K562 (cell line): ENCODE measurements at regions not wholly inside any gene's neighbourhood (a gene's known extent, or its start where the extent isn't known, plus 50 kb on each side); places are given as distances from the start of the nearest gene placed in this dataset.

Experiments used
- ATAC-seq: fragments of 200-7000 bp; cut with Tn5 transposase; 3 replicates; pipeline ENCODE4 v1.9.1; 2020; ENCODE audit warnings: moderate library complexity
- BruUV-seq: library from RNA; stranded (reverse); fragments of 400-500 nt; replicated peaks from 2 replicates; lab custom pipeline; 2021; lab: Mats Ljungman, UMichigan
- CTCF ChIA-PET: fragments of 300-600 bp; formaldehyde crosslinking; extraction: SDS; loops from one replicate; lab custom pipeline; 2021; ENCODE audit warnings: low intra/inter-chr PET ratio; lab: Yijun Ruan, JAX
- POLR2A ChIA-PET: fragments of 300-600, 350-650 bp; sonication (Branson Sonifier 250); formaldehyde crosslinking; extraction: SDS; loops from one replicate; lab custom pipeline; 2021; ENCODE audit warnings: antibody characterized with exemption, inconsistent platforms; lab: Yijun Ruan, JAX
- DNase-seq, 4 experiments: peaks; one replicate each; pipeline versions ENCODE4 v3.0.0 to v3.0.0-alpha.2; 2011 to 2018; ENCODE audit warnings: low spot score in 3 of 4, mixed read lengths in 3 of 4; ENCODE audit errors: extremely low read depth in 1 of 4
- FAIRE-seq: peaks from 2 replicates; lab custom pipeline; 2011; peaks lifted over from hg19 to GRCh38; lab: Jason Lieb, UNC
- H2AFZ ChIP-seq: 2 replicates; pipeline ENCODE4 v1.6.0; 2011; ENCODE audit warnings: low read depth, low read length, control low read depth, inconsistent platforms
- H3K27ac ChIP-seq: fragments of 200-600 bp; 3 replicates; pipeline ENCODE4 v1.8.0; 2011; ENCODE audit warnings: low read depth, mild to moderate bottlenecking, control low read depth, inconsistent platforms, low read length, moderate library complexity, mixed read lengths; ENCODE audit errors: extremely low read depth
- H3K27me3 ChIP-seq, 2 experiments: fragments of 300-600 bp in 1 of 2; 2 replicates in 1 of 2; 3 replicates in 1 of 2; pipeline versions ENCODE4 v1.6.0 to v1.8.0; 2011; ENCODE audit warnings: inconsistent platforms in 2 of 2, low read length in 2 of 2, mild to moderate bottlenecking in 1 of 2, mixed read lengths in 1 of 2, moderate library complexity in 1 of 2; ENCODE audit not compliant: control insufficient read depth in 2 of 2, insufficient read depth in 2 of 2
- H3K36me3 ChIP-seq: fragments of 300-600 bp; 3 replicates; pipeline ENCODE4 v1.8.0; 2011; ENCODE audit warnings: mild to moderate bottlenecking, low read length, inconsistent platforms; ENCODE audit not compliant: control insufficient read depth, insufficient read depth
- H3K4me1 ChIP-seq, 2 experiments: fragments of 200-600 bp in 1 of 2; replicated peaks in 1 of 2; 2 replicates in 1 of 2; 3 replicates in 1 of 2; pipeline versions ENCODE4 v1.5.1 to v1.8.0; 2011; ENCODE audit warnings: inconsistent platforms in 2 of 2, low read length in 2 of 2, mild to moderate bottlenecking in 1 of 2, mixed read lengths in 1 of 2, moderate library complexity in 1 of 2; ENCODE audit not compliant: control insufficient read depth in 2 of 2, insufficient read depth in 2 of 2
- H3K4me2 ChIP-seq: 2 replicates; pipeline ENCODE4 v1.6.1; 2011; ENCODE audit warnings: low read length, control low read depth, inconsistent platforms, mixed read lengths; ENCODE audit not compliant: insufficient read depth
- H3K4me3 ChIP-seq: fragments of 200-600 bp; sonication (generic), shearing (Covaris generic); 2 replicates; pipeline ENCODE4 v1.5.1; 2016; ENCODE audit warnings: control low read depth, inconsistent platforms
- H3K79me2 ChIP-seq: fragments of 200-600 bp; 3 replicates; pipeline ENCODE4 v1.8.0; 2011; ENCODE audit warnings: low read length, inconsistent platforms; ENCODE audit not compliant: control insufficient read depth, insufficient read depth
- H3K9ac ChIP-seq, 2 experiments: 2 replicates each; pipeline versions ENCODE4 v1.6.0 to v1.6.1; 2011; ENCODE audit warnings: low read depth in 2 of 2, low read length in 2 of 2, control low read depth in 1 of 2, inconsistent platforms in 1 of 2, mild to moderate bottlenecking in 1 of 2, mixed read lengths in 1 of 2; ENCODE audit not compliant: insufficient read depth in 1 of 2
- H3K9me1 ChIP-seq: one replicate; pipeline ENCODE4 v1.6.0; 2011; ENCODE audit warnings: inconsistent platforms, mild to moderate bottlenecking, low read length, moderate library complexity; ENCODE audit not compliant: control insufficient read depth, insufficient read depth
- H3K9me3 ChIP-seq: replicated peaks from 2 replicates; pipeline ENCODE4 v1.5.1; 2011; ENCODE audit warnings: low read depth, low read length, inconsistent platforms; ENCODE audit not compliant: control insufficient read depth, insufficient read depth
- H4K20me1 ChIP-seq: replicated peaks from 2 replicates; pipeline ENCODE4 v1.6.1; 2011; ENCODE audit warnings: low read length, inconsistent platforms, mixed read lengths; ENCODE audit not compliant: control insufficient read depth, insufficient read depth
- AFF4 ChIP-seq: sonication (generic); formaldehyde crosslinking; IDR thresholded peaks from 2 replicates; pipeline ENCODE4 v1.8.0; 2023; ENCODE audit warnings: mild to moderate bottlenecking, missing genetic modification reagents
- CREM ChIP-seq: IDR thresholded peaks from 2 replicates; pipeline ENCODE4 v1.6.1; 2014; ENCODE audit warnings: antibody characterized with exemption, low read depth
- ETS1 ChIP-seq: conservative IDR thresholded peaks from 2 replicates; pipeline ENCODE4 v1.6.1; 2011; ENCODE audit warnings: low read depth, mild to moderate bottlenecking, low read length; ENCODE audit not compliant: control insufficient read depth
- GABPB1 ChIP-seq: sonication (generic); formaldehyde crosslinking; IDR thresholded peaks from 2 replicates; pipeline ENCODE4 v1.8.0; 2022; ENCODE audit warnings: mild to moderate bottlenecking, missing genetic modification reagents
- GATAD2B ChIP-seq: fragments of 450-650 bp; IDR thresholded peaks from 2 replicates; pipeline ENCODE4 v1.6.1; 2017; ENCODE audit warnings: mild to moderate bottlenecking, borderline replicate concordance
- KLF6 ChIP-seq: fragments of 250-450 bp; sonication (Bioruptor Pico); IDR thresholded peaks from 2 replicates; pipeline ENCODE4 v1.4.0; 2020; ENCODE audit warnings: mild to moderate bottlenecking, moderate library complexity, borderline replicate concordance
- NFXL1 ChIP-seq: fragments of 450-650 bp; formaldehyde crosslinking; IDR thresholded peaks from 2 replicates; pipeline ENCODE4 v1.4.0; 2021; ENCODE audit warnings: mild to moderate bottlenecking
- SIX5 ChIP-seq, 2 experiments: IDR thresholded peaks; 2 replicates each; pipeline ENCODE4 v1.6.1; 2011; ENCODE audit warnings: low read length in 2 of 2, borderline replicate concordance in 1 of 2, low read depth in 1 of 2, mild to moderate bottlenecking in 1 of 2, moderate library complexity in 1 of 2; ENCODE audit not compliant: insufficient read depth in 1 of 2
- SRSF9 ChIP-seq: fragments of 200-400 bp; formaldehyde crosslinking; IDR thresholded peaks from 2 replicates; pipeline ENCODE4 v1.6.1; 2017; ENCODE audit warnings: low read depth, low read length, borderline replicate concordance
- ZNF584 ChIP-seq: fragments of 200-800 bp; sonication (Bioruptor generic); IDR thresholded peaks from 2 replicates; pipeline ENCODE4 v1.6.1; 2016; ENCODE audit warnings: low read depth, mild to moderate bottlenecking, missing genetic modification characterization, missing compliant biosample characterization
- ZZZ3 ChIP-seq: fragments of 450-650 bp; IDR thresholded peaks from 2 replicates; pipeline ENCODE4 v1.6.1; 2016; ENCODE audit warnings: antibody characterized with exemption, mild to moderate bottlenecking, moderate library complexity
- WGBS: fragments of 100-300 bp; shearing (Covaris generic); methylation state at CpG from one replicate; pipeline ENCODE4 v1.1.6; 2016; ENCODE audit warnings: low coverage, mixed read lengths; ENCODE audit not compliant: insufficient coverage; ENCODE audit errors: missing lambda C conversion rate; 5-methylcytosine and 5-hydroxymethylcytosine counted together
- in situ Hi-C: fragments of 300-500 bp; cut with MboI; formaldehyde crosslinking; loops from 4 replicates; pipeline ENCODE4 v1.15.0; 2018; ENCODE audit warnings: inconsistent platforms, mixed read lengths
- intact Hi-C: fragments of 100-400 bp; cut with micrococcal nuclease; formaldehyde crosslinking; loops from 2 replicates; pipeline ENCODE4 v1.14.2; 2022
- TF ChIP-seq, protein P1 (sequence below): fragments of 200-400 bp; formaldehyde crosslinking; IDR thresholded peaks from 2 replicates; pipeline ENCODE4 v1.6.1; 2017; ENCODE audit warnings: mild to moderate bottlenecking, low read depth, low read length, moderate library complexity
- TF ChIP-seq, protein P2 (sequence below): fragments of 450-650 bp; IDR thresholded peaks from 2 replicates; pipeline ENCODE4 v1.6.1; 2014; ENCODE audit warnings: low read depth, mild to moderate bottlenecking, moderate library complexity, borderline replicate concordance

- Histone ChIP-seq H2AFZ (no peak overlapping the region), H3K27me3 (peaks cover 7 to 57% of the 10 kb centered on the region in 2 experiments; a peak in 4 of 5 replicates), H3K9me3 (no peaks in the 10 kb centered on the region), H3K79me2 (no peaks in the 10 kb centered on the region), H4K20me1 (peaks cover 13% of the 10 kb centered on the region; the same call in 1 of the 2 replicates), H3K27ac (no peak overlapping the region), H3K4me1 (no peaks in the 10 kb centered on the region)
- intact Hi-C loops = no loop called here
- no TSS peak for BruUV-seq
- POLR2A ChIA-PET = interaction anchor here (0.6 kb wide), 1 partner anchor 36 kb away, joined by 3 read pairs; no protein-coding TSS in a partner anchor
- no peak for DNase-seq
- TF ChIP-seq ZZZ3 (no peak), NFXL1 (CRISPR knock-in tag) (no peak), KLF6 (no peak), ZNF584 (no peak), SRSF9 (no peak), SIX5 (IDR thresholded peaks at IDR 0.05; ENCODE audit: borderline replicate concordance in 1 of 2, insufficient read depth in 1 of 2, low read depth in 1 of 2, low read length in 2 of 2) (no peak), GATAD2B (no peak), CREM (no peak), GABPB1 (no peak), AFF4 (no peak), ETS1 (no peak)
- TF ChIP-seq, protein P1, sequence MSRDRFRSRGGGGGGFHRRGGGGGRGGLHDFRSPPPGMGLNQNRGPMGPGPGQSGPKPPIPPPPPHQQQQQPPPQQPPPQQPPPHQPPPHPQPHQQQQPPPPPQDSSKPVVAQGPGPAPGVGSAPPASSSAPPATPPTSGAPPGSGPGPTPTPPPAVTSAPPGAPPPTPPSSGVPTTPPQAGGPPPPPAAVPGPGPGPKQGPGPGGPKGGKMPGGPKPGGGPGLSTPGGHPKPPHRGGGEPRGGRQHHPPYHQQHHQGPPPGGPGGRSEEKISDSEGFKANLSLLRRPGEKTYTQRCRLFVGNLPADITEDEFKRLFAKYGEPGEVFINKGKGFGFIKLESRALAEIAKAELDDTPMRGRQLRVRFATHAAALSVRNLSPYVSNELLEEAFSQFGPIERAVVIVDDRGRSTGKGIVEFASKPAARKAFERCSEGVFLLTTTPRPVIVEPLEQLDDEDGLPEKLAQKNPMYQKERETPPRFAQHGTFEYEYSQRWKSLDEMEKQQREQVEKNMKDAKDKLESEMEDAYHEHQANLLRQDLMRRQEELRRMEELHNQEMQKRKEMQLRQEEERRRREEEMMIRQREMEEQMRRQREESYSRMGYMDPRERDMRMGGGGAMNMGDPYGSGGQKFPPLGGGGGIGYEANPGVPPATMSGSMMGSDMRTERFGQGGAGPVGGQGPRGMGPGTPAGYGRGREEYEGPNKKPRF = no peak
- TF ChIP-seq, protein P2, sequence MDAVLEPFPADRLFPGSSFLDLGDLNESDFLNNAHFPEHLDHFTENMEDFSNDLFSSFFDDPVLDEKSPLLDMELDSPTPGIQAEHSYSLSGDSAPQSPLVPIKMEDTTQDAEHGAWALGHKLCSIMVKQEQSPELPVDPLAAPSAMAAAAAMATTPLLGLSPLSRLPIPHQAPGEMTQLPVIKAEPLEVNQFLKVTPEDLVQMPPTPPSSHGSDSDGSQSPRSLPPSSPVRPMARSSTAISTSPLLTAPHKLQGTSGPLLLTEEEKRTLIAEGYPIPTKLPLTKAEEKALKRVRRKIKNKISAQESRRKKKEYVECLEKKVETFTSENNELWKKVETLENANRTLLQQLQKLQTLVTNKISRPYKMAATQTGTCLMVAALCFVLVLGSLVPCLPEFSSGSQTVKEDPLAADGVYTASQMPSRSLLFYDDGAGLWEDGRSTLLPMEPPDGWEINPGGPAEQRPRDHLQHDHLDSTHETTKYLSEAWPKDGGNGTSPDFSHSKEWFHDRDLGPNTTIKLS = no peak
- TF ChIP-seq, all 486 proteins: peak for 0
- CTCF ChIA-PET = no interaction called here
- H3K9me1 ChIP-seq = no peaks in the 10 kb centered on the region
- H3K36me3 ChIP-seq = no peaks in the 10 kb centered on the region
- 0% methylated on average over 4 of the region's 4 CpGs for WGBS
- H3K4me3 ChIP-seq = no peak overlapping the region
- in situ Hi-C loops = no loop called here
- no peak overlapping the region for H3K9ac ChIP-seq
- H3K4me2 ChIP-seq = no peak overlapping the region
- no peak for FAIRE-seq
- no peak for ATAC-seq
Observed at GRCh38 chr6:44733126-44733525, 345.6 kb downstream of the CDC5L start.
